PC-9 (cell line): ENCODE measurements at regions not wholly inside any gene's neighbourhood (a gene's known extent, or its start where the extent isn't known, plus 50 kb on each side); places are given as distances from the start of the nearest gene placed in this dataset.

Experiments
- BruUV-seq: library from RNA; stranded (reverse); fragments of 400-500 nt; replicated peaks from 2 replicates; lab custom pipeline; 2021; lab: Mats Ljungman, UMichigan
- CTCF ChIA-PET: fragments of 300-600 bp; sonication (Branson Sonifier 250); formaldehyde crosslinking; loops from one replicate; lab custom pipeline; 2022; ENCODE audit warnings: antibody characterized with exemption; lab: Charles Lee
- POLR2A ChIA-PET: fragments of 300-600 bp; sonication (Branson Sonifier 250); formaldehyde crosslinking; loops from one replicate; lab custom pipeline; 2022; ENCODE audit warnings: antibody characterized with exemption; ENCODE audit not compliant: unreplicated experiment; lab: Charles Lee
- DNase-seq, 2 experiments: peaks; one replicate each; pipeline versions ENCODE4 v3.0.0 to v3.0.0-alpha.2; 2015 to 2022; ENCODE audit warnings: mixed read lengths in 1 of 2
- H2AFZ ChIP-seq: fragments of 200-600 bp; sonication (generic); 2 replicates; pipeline ENCODE4 v1.8.1; 2017; ENCODE audit warnings: antibody characterized with exemption
- H3F3A ChIP-seq: fragments of 200-600 bp; sonication (generic); 2 replicates; pipeline ENCODE4 v1.8.1; 2017; ENCODE audit warnings: antibody characterized with exemption, mild to moderate bottlenecking, low read depth; ENCODE audit not compliant: insufficient read depth
- H3K27ac ChIP-seq: fragments of 200-600 bp; sonication (generic); 2 replicates; pipeline ENCODE4 v1.6.1; 2016; ENCODE audit warnings: mixed run types
- H3K27me3 ChIP-seq: fragments of 200-600 bp; sonication (generic); 2 replicates; pipeline ENCODE4 v1.6.1; 2016; ENCODE audit warnings: low read depth, mixed run types; ENCODE audit not compliant: insufficient read depth
- H3K36me3 ChIP-seq: fragments of 200-600 bp; sonication (generic); 2 replicates; pipeline ENCODE4 v1.6.1; 2016; ENCODE audit warnings: low read depth, mixed run types
- H3K4me1 ChIP-seq: fragments of 200-600 bp; sonication (generic); replicated peaks from 2 replicates; pipeline ENCODE4 v1.6.1; 2016; ENCODE audit warnings: mixed run types; ENCODE audit not compliant: insufficient read depth
- H3K4me2 ChIP-seq: fragments of 200-600 bp; sonication (generic); 2 replicates; pipeline ENCODE4 v1.6.1; 2017; ENCODE audit warnings: mixed run types
- H3K4me3 ChIP-seq: fragments of 200-600 bp; sonication (generic); 2 replicates; pipeline ENCODE4 v1.6.1; 2016; ENCODE audit warnings: mixed run types
- H3K79me2 ChIP-seq: fragments of 200-600 bp; sonication (generic); 2 replicates; pipeline ENCODE4 v1.6.1; 2017; ENCODE audit warnings: low read depth, mixed run types
- H3K9me2 ChIP-seq: fragments of 200-600 bp; sonication (generic); 2 replicates; pipeline ENCODE4 v1.8.1; 2017; ENCODE audit warnings: mild to moderate bottlenecking; ENCODE audit not compliant: insufficient read depth
- H3K9me3 ChIP-seq: fragments of 200-600 bp; sonication (generic); 2 replicates; pipeline ENCODE4 v1.8.1; 2016; ENCODE audit warnings: low read depth; ENCODE audit not compliant: insufficient read depth
- H4K20me1 ChIP-seq: fragments of 200-600 bp; sonication (generic); 2 replicates; pipeline ENCODE4 v1.8.1; 2017; ENCODE audit not compliant: insufficient read depth
- CTCF ChIP-seq: fragments of 200-600 bp; sonication (generic); conservative IDR thresholded peaks from 2 replicates; pipeline ENCODE4 v1.6.1; 2017; ENCODE audit warnings: mixed run types, antibody characterized with exemption, mild to moderate bottlenecking, moderate library complexity
- EZH2 ChIP-seq: fragments of 200-600 bp; sonication (generic); IDR thresholded peaks from 2 replicates; pipeline ENCODE4 v1.8.0; 2017; ENCODE audit warnings: antibody characterized with exemption, low read depth
- intact Hi-C: fragments of 100-400 bp; cut with micrococcal nuclease; formaldehyde crosslinking; loops from one replicate; pipeline ENCODE4 v1.10.0; 2022; ENCODE audit not compliant: unreplicated experiment

GRCh38 chr17:36818134-36818825, 119.0 kb upstream of the LHX1 start:
- BruUV-seq, result no TSS peak
- H3K4me1 ChIP-seq, result no peaks in the 10 kb centered on the region
- H3K36me3 ChIP-seq, result no peaks in the 10 kb centered on the region
- H4K20me1 ChIP-seq, result no peaks in the 10 kb centered on the region
- no peak overlapping the region for H3K4me3 ChIP-seq
- no peaks in the 10 kb centered on the region for H3K79me2 ChIP-seq
- H3K9me2 ChIP-seq, result no peaks in the 10 kb centered on the region
- H3F3A ChIP-seq, result no peaks in the 10 kb centered on the region
- ChIA-PET CTCF (no interaction called here), POLR2A (no interaction called here)
- H3K27me3 ChIP-seq, result peaks cover 29% of the 10 kb centered on the region; the same call in 1 of the 2 replicates
- H3K9me3 ChIP-seq, result no peaks in the 10 kb centered on the region
- TF ChIP-seq CTCF, result no peak
- no peak for TF ChIP-seq EZH2
- H3K27ac ChIP-seq, result no peak overlapping the region
- H2AFZ ChIP-seq, result no peak overlapping the region
- intact Hi-C loops, result no loop called here
- no peak for DNase-seq
- H3K4me2 ChIP-seq, result no peak overlapping the region

- H3K4me2 ChIP-seq, result no peak overlapping the region
- CTCF ChIA-PET, result no interaction called here
Observed at GRCh38 chr17:36823850-36824677, 113.2 kb upstream of the LHX1 start.

More at GRCh38 chr17:36823850-36824677, 113.2 kb upstream of the LHX1 start:
- Histone ChIP-seq H2AFZ (no peak overlapping the region), H3K36me3 (no peaks in the 10 kb centered on the region), H3K4me3 (no peak overlapping the region), H3K27ac (no peak overlapping the region), H3K79me2 (no peaks in the 10 kb centered on the region), H3K4me1 (no peaks in the 10 kb centered on the region), H4K20me1 (no peaks in the 10 kb centered on the region), H3K27me3 (peaks cover 8% of the 10 kb centered on the region; the same call in 1 of the 2 replicates), H3K9me3 (no peaks in the 10 kb centered on the region), H3F3A (no peaks in the 10 kb centered on the region), H3K9me2 (no peaks in the 10 kb centered on the region)
- intact Hi-C loops, result no loop called here
- TF ChIP-seq EZH2 (no peak), CTCF (no peak)
- DNase-seq, result no peak
- POLR2A ChIA-PET, result interaction anchor here (0.6 kb wide), 1 partner anchor 58 kb away, joined by 3 read pairs; no protein-coding TSS in a partner anchor
- BruUV-seq, result no TSS peak
